IPS-18a (cell line): ENCODE measurements at regions not wholly inside any gene's neighbourhood (a gene's known extent, or its start where the extent isn't known, plus 50 kb on each side); places are given as distances from the start of the nearest gene placed in this dataset.
"Not testable (repeated sequence)": the region's sequence is repeated elsewhere in the genome, so short reads cannot be mapped to it uniquely, and the experiment has no call there.

Experiments
- H3K27ac ChIP-seq: one replicate; pipeline ENCODE4 v1.5.1; 2013; ENCODE audit warnings: low read length
- H3K27me3 ChIP-seq: one replicate; pipeline ENCODE4 v1.6.1; 2013; ENCODE audit warnings: mild to moderate bottlenecking, low read length; ENCODE audit not compliant: control insufficient read depth, insufficient read depth
- H3K36me3 ChIP-seq: one replicate; pipeline ENCODE4 v1.6.1; 2013; ENCODE audit warnings: low read depth, low read length; ENCODE audit not compliant: control insufficient read depth
- H3K4me1 ChIP-seq: one replicate; pipeline ENCODE4 v1.6.1; 2013; ENCODE audit warnings: low read depth, low read length; ENCODE audit not compliant: control insufficient read depth
- H3K4me3 ChIP-seq: one replicate; pipeline ENCODE4 v1.5.1; 2013; ENCODE audit warnings: low read length
- H3K9ac ChIP-seq: one replicate; pipeline ENCODE4 v1.6.1; 2013; ENCODE audit warnings: mild to moderate bottlenecking, low read length, moderate library complexity
- H3K9me3 ChIP-seq: one replicate; pipeline ENCODE4 v1.6.1; 2013; ENCODE audit warnings: low read depth, low read length; ENCODE audit not compliant: control insufficient read depth

GRCh38 chr2:221911321-221911720, 339.2 kb upstream of the EPHA4 start:
- Histone ChIP-seq H3K36me3 (no peaks in the 10 kb centered on the region), H3K9ac (no peak overlapping the region), H3K27me3 (no peaks in the 10 kb centered on the region), H3K4me1 (peaks cover 21% of the 10 kb centered on the region), H3K4me3 (no peak overlapping the region), H3K27ac (no peak overlapping the region), H3K9me3 (no peaks in the 10 kb centered on the region)

- Histone ChIP-seq H3K27ac (no peak overlapping the region), H3K4me1 (peaks cover 9% of the 10 kb centered on the region), H3K36me3 (no peaks in the 10 kb centered on the region), H3K27me3 (no peaks in the 10 kb centered on the region), H3K9me3 (no peaks in the 10 kb centered on the region), H3K9ac (no peak overlapping the region), H3K4me3 (no peak overlapping the region)
These were observed 336.4 kb upstream of the EPHA4 start for GRCh38 chr2:221908518-221908917.

GRCh38 chr2:221897718-221898117, 325.6 kb upstream of the EPHA4 start:
- Histone ChIP-seq H3K9me3 (no peaks in the 10 kb centered on the region), H3K36me3 (no peaks in the 10 kb centered on the region), H3K9ac (no peak overlapping the region), H3K4me3 (no peak overlapping the region), H3K27ac (no peak overlapping the region), H3K27me3 (no peaks in the 10 kb centered on the region), H3K4me1 (peaks cover 5% of the 10 kb centered on the region)

- no peak overlapping the region for H3K4me3 ChIP-seq
- H3K9me3 ChIP-seq, result no peaks in the 10 kb centered on the region
- H3K27me3 ChIP-seq, result no peaks in the 10 kb centered on the region
- H3K4me1 ChIP-seq, result peaks cover 5% of the 10 kb centered on the region
- H3K9ac ChIP-seq, result no peak overlapping the region
- H3K27ac ChIP-seq, result no peak overlapping the region
- H3K36me3 ChIP-seq, result no peaks in the 10 kb centered on the region
These were observed 324.5 kb upstream of the EPHA4 start for GRCh38 chr2:221896505-221897151.

GRCh38 chr2:221895366-221896121, 323.4 kb upstream of the EPHA4 start:
- H3K36me3 ChIP-seq, result no peaks in the 10 kb centered on the region
- no peaks in the 10 kb centered on the region for H3K27me3 ChIP-seq
- H3K4me3 ChIP-seq, result no peak overlapping the region
- no peak overlapping the region for H3K9ac ChIP-seq
- H3K9me3 ChIP-seq, result no peaks in the 10 kb centered on the region
- peaks cover 5% of the 10 kb centered on the region for H3K4me1 ChIP-seq
- H3K27ac ChIP-seq, result no peak overlapping the region

- no peaks in the 10 kb centered on the region for H3K9me3 ChIP-seq
- H3K27me3 ChIP-seq, result no peaks in the 10 kb centered on the region
- H3K9ac ChIP-seq, result no peak overlapping the region
- no peak overlapping the region for H3K27ac ChIP-seq
- H3K4me3 ChIP-seq, result no peak overlapping the region
- no peaks in the 10 kb centered on the region for H3K36me3 ChIP-seq
- H3K4me1 ChIP-seq, result peaks cover 8% of the 10 kb centered on the region
These were observed 321.4 kb upstream of the EPHA4 start for GRCh38 chr2:221893501-221893900.

DNA sequence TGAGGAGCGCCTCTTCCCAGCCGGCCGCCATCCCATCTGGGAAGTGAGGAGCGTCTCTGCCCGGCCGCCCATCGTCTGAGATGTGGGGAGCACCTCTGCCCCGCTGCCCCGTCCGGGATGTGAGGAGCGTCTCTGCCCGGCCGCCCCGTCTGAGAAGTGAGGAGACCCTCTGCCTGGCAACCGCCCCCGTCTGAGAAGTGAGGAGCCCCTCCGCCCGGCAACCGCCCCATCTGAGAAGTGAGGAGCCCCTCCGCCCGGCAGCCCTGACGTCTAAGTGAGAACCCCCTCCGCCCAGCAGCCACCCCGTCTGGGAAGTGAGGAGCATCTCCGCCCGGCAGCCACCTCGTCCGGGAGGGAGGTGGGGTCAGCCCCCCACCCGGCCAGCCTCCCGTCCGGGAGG, 319.9 kb upstream of the EPHA4 start:
- not testable (repeated sequence) for H3K27me3 ChIP-seq, H3K4me1 ChIP-seq, H3K36me3 ChIP-seq, H3K9me3 ChIP-seq, H3K27ac ChIP-seq, H3K9ac ChIP-seq, H3K4me3 ChIP-seq

- Histone ChIP-seq H3K9me3 (no peaks in the 10 kb centered on the region), H3K27me3 (no peaks in the 10 kb centered on the region), H3K27ac (no peak overlapping the region), H3K4me1 (peaks cover under 1% of the 10 kb centered on the region), H3K9ac (no peak overlapping the region), H3K36me3 (no peaks in the 10 kb centered on the region), H3K4me3 (no peak overlapping the region)
These were observed 311.9 kb upstream of the EPHA4 start for GRCh38 chr2:221883976-221884375.

- no peak overlapping the region for H3K4me3 ChIP-seq
- H3K27me3 ChIP-seq, result no peaks in the 10 kb centered on the region
These were observed 303.9 kb upstream of the EPHA4 start for GRCh38 chr2:221876016-221876415.

GRCh38 chr2:221874444-221874843, 302.3 kb upstream of the EPHA4 start:
- no peaks in the 10 kb centered on the region for H3K36me3 ChIP-seq
- no peaks in the 10 kb centered on the region for H3K27me3 ChIP-seq
- H3K4me1 ChIP-seq, result no peaks in the 10 kb centered on the region
- H3K4me3 ChIP-seq, result no peak overlapping the region
- H3K27ac ChIP-seq, result no peak overlapping the region
- no peaks in the 10 kb centered on the region for H3K9me3 ChIP-seq
- H3K9ac ChIP-seq, result no peak overlapping the region

More at GRCh38 chr2:221876016-221876415, 303.9 kb upstream of the EPHA4 start:
- H3K9me3 ChIP-seq, result no peaks in the 10 kb centered on the region
- no peaks in the 10 kb centered on the region for H3K36me3 ChIP-seq
- no peak overlapping the region for H3K27ac ChIP-seq
- no peaks in the 10 kb centered on the region for H3K4me1 ChIP-seq
- no peak overlapping the region for H3K9ac ChIP-seq

DNA sequence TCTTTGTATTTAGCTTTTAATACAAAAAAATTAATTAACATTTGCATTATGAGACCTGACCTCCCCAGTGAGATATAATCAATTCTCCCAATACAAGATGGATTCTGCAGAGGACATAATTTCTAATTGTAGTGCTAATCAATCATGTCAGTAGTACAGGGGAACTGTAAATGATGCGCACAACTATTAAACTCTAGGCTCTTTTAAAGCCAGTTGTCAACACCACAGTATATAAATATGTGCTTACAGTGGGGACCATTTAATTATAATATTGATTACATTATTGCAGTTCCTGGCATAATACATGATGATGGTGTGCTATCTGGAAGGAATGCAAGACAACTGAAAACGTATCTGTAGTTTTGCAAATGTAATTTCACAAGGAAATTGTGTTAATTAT, 285.6 kb upstream of the EPHA4 start:
- H3K9ac ChIP-seq, result no peak overlapping the region
- no peak overlapping the region for H3K4me3 ChIP-seq
- no peaks in the 10 kb centered on the region for H3K9me3 ChIP-seq
- H3K4me1 ChIP-seq, result no peaks in the 10 kb centered on the region
- no peaks in the 10 kb centered on the region for H3K27me3 ChIP-seq
- H3K27ac ChIP-seq, result no peak overlapping the region
- H3K36me3 ChIP-seq, result no peaks in the 10 kb centered on the region

- Histone ChIP-seq H3K36me3 (no peaks in the 10 kb centered on the region), H3K9ac (no peak overlapping the region), H3K4me3 (no peak overlapping the region), H3K27me3 (no peaks in the 10 kb centered on the region), H3K27ac (no peak overlapping the region), H3K4me1 (no peaks in the 10 kb centered on the region), H3K9me3 (no peaks in the 10 kb centered on the region)
These were observed 281.2 kb upstream of the EPHA4 start for GRCh38 chr2:221853297-221853696.
